Ascending aorta (tissue), 2 donors: ENCODE measurements at regions not wholly inside any gene's neighbourhood (a gene's known extent, or its start where the extent isn't known, plus 50 kb on each side); places are given as distances from the start of the nearest gene placed in this dataset.

Experiments
- DNase-seq, 2 donors: peaks; one replicate each; pipeline ENCODE4 v3.0.0-alpha.2; 2019; ENCODE audit warnings: low spot score in 2 of 2
- H3K27ac ChIP-seq, 2 donors: fragments of 200-600 bp; sonication (generic); one replicate each; pipeline ENCODE4 v1.5.1; 2016 to 2017; ENCODE audit warnings: mild to moderate bottlenecking in 1 of 2
- H3K27me3 ChIP-seq: fragments of 200-600 bp; sonication (generic); one replicate; pipeline ENCODE4 v1.5.1; 2017
- H3K36me3 ChIP-seq, 2 donors: fragments of 200-600 bp; sonication (generic); one replicate each; pipeline ENCODE4 v1.5.1; 2016
- H3K4me1 ChIP-seq, 2 donors: fragments of 200-600 bp; sonication (generic); one replicate each; pipeline ENCODE4 v1.5.1; 2016 to 2017; ENCODE audit warnings: mild to moderate bottlenecking in 1 of 2
- H3K4me3 ChIP-seq, 2 donors: fragments of 200-600 bp; sonication (generic); one replicate each; pipeline ENCODE4 v1.5.1; 2016 to 2017; ENCODE audit warnings: mild to moderate bottlenecking in 1 of 2
- H3K9me3 ChIP-seq, 2 donors: fragments of 200-600 bp; sonication (generic); one replicate each; pipeline ENCODE4 v1.5.1; 2016
- CTCF ChIP-seq, 3 experiments: fragments of 200-600 bp in 2 of 3; fragments of 450-650 bp in 1 of 3; sonication (generic) in 2 of 3; IDR thresholded peaks; one replicate each; pipeline ENCODE4 v1.5.1; 2016 to 2019; ENCODE audit warnings: antibody characterized with exemption in 3 of 3, mild to moderate bottlenecking in 1 of 3, moderate library complexity in 1 of 3
- intact Hi-C: fragments of 100-400 bp; cut with DNase I; formaldehyde crosslinking; loops from one replicate; pipeline ENCODE4 v1.15.1; 2023

- no peak for TF ChIP-seq CTCF (IDR thresholded peaks at IDR 0.05)
- intact Hi-C loops: no loop called here
- no peak for DNase-seq
- Histone ChIP-seq H3K27ac (no peak overlapping the region), H3K36me3 (no peaks in the 10 kb centered on the region), H3K4me3 (no peak overlapping the region), H3K4me1 (no peaks in the 10 kb centered on the region), H3K9me3 (no peaks in the 10 kb centered on the region), H3K27me3 (no peaks in the 10 kb centered on the region)
Observed at GRCh38 chr9:105023788-105024187, 95.8 kb upstream of the ABCA1 start.

- no peak for TF ChIP-seq CTCF (IDR thresholded peaks at IDR 0.05)
- intact Hi-C loops: no loop called here
Observed at GRCh38 chr9:105024529-105024928, 96.6 kb upstream of the ABCA1 start.

GRCh38 chr9:105026451-105026850, 98.5 kb upstream of the ABCA1 start:
- H3K4me1 ChIP-seq: no peaks in the 10 kb centered on the region
- no peaks in the 10 kb centered on the region for H3K36me3 ChIP-seq
- H3K27me3 ChIP-seq: no peaks in the 10 kb centered on the region
- no peaks in the 10 kb centered on the region for H3K9me3 ChIP-seq
- intact Hi-C loops: no loop called here
- TF ChIP-seq CTCF (IDR thresholded peaks at IDR 0.05): no peak
- H3K27ac ChIP-seq: no peak overlapping the region
- DNase-seq: no peak
- no peak overlapping the region for H3K4me3 ChIP-seq

More at GRCh38 chr9:105024529-105024928, 96.6 kb upstream of the ABCA1 start:
- Histone ChIP-seq H3K27me3 (no peaks in the 10 kb centered on the region), H3K36me3 (no peaks in the 10 kb centered on the region), H3K4me3 (no peak overlapping the region), H3K27ac (no peak overlapping the region), H3K4me1 (no peaks in the 10 kb centered on the region), H3K9me3 (no peaks in the 10 kb centered on the region)
- DNase-seq: no peak

- no peak for TF ChIP-seq CTCF (IDR thresholded peaks at IDR 0.05)
- H3K27me3 ChIP-seq: no peaks in the 10 kb centered on the region
- H3K9me3 ChIP-seq: no peaks in the 10 kb centered on the region
- no peak overlapping the region for H3K27ac ChIP-seq
- DNase-seq: no peak
- intact Hi-C loops: no loop called here
- no peaks in the 10 kb centered on the region for H3K4me1 ChIP-seq
- H3K4me3 ChIP-seq: no peak overlapping the region
- H3K36me3 ChIP-seq: no peaks in the 10 kb centered on the region
Observed at GRCh38 chr9:105027084-105027483, 99.1 kb upstream of the ABCA1 start.

GRCh38 chr9:105030285-105030684, 102.3 kb upstream of the ABCA1 start:
- no peaks in the 10 kb centered on the region for H3K4me1 ChIP-seq
- H3K27me3 ChIP-seq: no peaks in the 10 kb centered on the region
- DNase-seq: no peak
- no peak overlapping the region for H3K27ac ChIP-seq
- intact Hi-C loops: loop anchor here (10.0 kb wide), 1 partner anchor 85 kb away; no protein-coding TSS in a partner anchor
- TF ChIP-seq CTCF (IDR thresholded peaks at IDR 0.05): no peak
- no peaks in the 10 kb centered on the region for H3K9me3 ChIP-seq
- H3K36me3 ChIP-seq: no peaks in the 10 kb centered on the region
- H3K4me3 ChIP-seq: no peak overlapping the region

- no peaks in the 10 kb centered on the region for H3K36me3 ChIP-seq
- H3K27me3 ChIP-seq: no peaks in the 10 kb centered on the region
- H3K4me3 ChIP-seq: no peak overlapping the region
- intact Hi-C loops: loop anchor here (10.0 kb wide), 1 partner anchor 78 kb away; no protein-coding TSS in a partner anchor
- no peaks in the 10 kb centered on the region for H3K4me1 ChIP-seq
- TF ChIP-seq CTCF (IDR thresholded peaks at IDR 0.05): no peak
- H3K27ac ChIP-seq: no peak overlapping the region
- H3K9me3 ChIP-seq: no peaks in the 10 kb centered on the region
- no peak for DNase-seq
Observed at GRCh38 chr9:105037139-105037538, 109.2 kb upstream of the ABCA1 start.
